ENCODE measurements at regions not wholly inside any gene's neighbourhood (a gene's known extent, or its start where the extent isn't known, plus 50 kb on each side); places are given as distances from the start of the nearest gene placed in this dataset.
"Not testable (repeated sequence)": the region's sequence is repeated elsewhere in the genome, so short reads cannot be mapped to it uniquely, and the experiment has no call there.

GRCh38 chr5:50920160-50920559, 253.7 kb downstream of the PARP8 start:
- not testable (repeated sequence) for TF ChIP-seq CTCF (IDR thresholded peaks at IDR 0.05; ENCODE audit: low read length); EZH2 (IDR thresholded peaks at IDR 0.05; ENCODE audit: borderline replicate concordance, low read length)
